Thymus (tissue), 11 donors: ENCODE measurements at regions not wholly inside any gene's neighbourhood (a gene's known extent, or its start where the extent isn't known, plus 50 kb on each side); places are given as distances from the start of the nearest gene placed in this dataset.
"Not testable (repeated sequence)": the region's sequence is repeated elsewhere in the genome, so short reads cannot be mapped to it uniquely, and the experiment has no call there.

Source experiments
- DNase-seq, 9 donors: peaks; one replicate each; pipeline ENCODE4 v3.0.0-alpha.2; 2013; ENCODE audit warnings: low spot score in 9 of 9, low read depth in 6 of 9, missing footprints in 1 of 9
- H3K27ac ChIP-seq, 2 donors: one replicate each; pipeline ENCODE4 v1.5.1; 2013; ENCODE audit warnings: control low read depth in 1 of 2, low read depth in 1 of 2, low read length in 1 of 2, mild to moderate bottlenecking in 1 of 2, moderate library complexity in 1 of 2
- H3K27me3 ChIP-seq, 2 donors: one replicate each; pipeline ENCODE4 v1.5.1; 2013; ENCODE audit warnings: low read length in 1 of 2; ENCODE audit not compliant: control insufficient read depth in 2 of 2, insufficient read depth in 1 of 2
- H3K36me3 ChIP-seq, 2 donors: one replicate each; pipeline ENCODE4 v1.5.1; 2013; ENCODE audit warnings: low read length in 1 of 2, mild to moderate bottlenecking in 1 of 2, moderate library complexity in 1 of 2; ENCODE audit not compliant: control insufficient read depth in 2 of 2, insufficient read depth in 2 of 2
- H3K4me1 ChIP-seq, 2 donors: one replicate each; pipeline ENCODE4 v1.5.1; 2013; ENCODE audit warnings: low read length in 2 of 2; ENCODE audit not compliant: control insufficient read depth in 2 of 2, insufficient read depth in 2 of 2
- H3K4me3 ChIP-seq, 2 donors: one replicate each; pipeline ENCODE4 v1.5.1; 2013; ENCODE audit warnings: low read length in 2 of 2, control low read depth in 1 of 2, mild to moderate bottlenecking in 1 of 2
- H3K9me3 ChIP-seq, 2 donors: one replicate each; pipeline ENCODE4 v1.5.1; 2013; ENCODE audit warnings: low read length in 1 of 2, mild to moderate bottlenecking in 1 of 2; ENCODE audit not compliant: control insufficient read depth in 2 of 2, insufficient read depth in 1 of 2
- WGBS: extraction: QIAGEN DNeasy Blood & Tissue Kit; methylation state at CpG from one replicate; pipeline ENCODE4 v1.1.7; 2013; 5-methylcytosine and 5-hydroxymethylcytosine counted together
- donor health status: healthy.

- DNase-seq = no peak
- 71% methylated on average over 3 of the region's 3 CpGs for WGBS
- Histone ChIP-seq H3K9me3 (no peaks in the 10 kb centered on the region), H3K27me3 (no peaks in the 10 kb centered on the region), H3K36me3 (no peaks in the 10 kb centered on the region), H3K27ac (no peak overlapping the region), H3K4me1 (no peaks in the 10 kb centered on the region), H3K4me3 (no peak overlapping the region)
These were observed 195.7 kb downstream of the FCRL5 start for GRCh38 chr1:157356601-157357000.

- Histone ChIP-seq H3K4me3 (no peak overlapping the region), H3K9me3 (no peaks in the 10 kb centered on the region), H3K4me1 (no peaks in the 10 kb centered on the region), H3K36me3 (no peaks in the 10 kb centered on the region), H3K27ac (no peak overlapping the region), H3K27me3 (no peaks in the 10 kb centered on the region)
- WGBS = 90% methylated on average over 2 of the region's 2 CpGs
- no peak for DNase-seq
These were observed 198.8 kb downstream of the FCRL5 start for GRCh38 chr1:157353546-157353945.

GRCh38 chr1:157352817-157353408, 199.4 kb downstream of the FCRL5 start:
- H3K36me3 ChIP-seq = no peaks in the 10 kb centered on the region
- H3K4me1 ChIP-seq = no peaks in the 10 kb centered on the region
- 95% methylated on average over 1 of the region's 1 CpG for WGBS
- H3K27me3 ChIP-seq = no peaks in the 10 kb centered on the region
- no peak overlapping the region for H3K27ac ChIP-seq
- H3K9me3 ChIP-seq = no peaks in the 10 kb centered on the region
- H3K4me3 ChIP-seq = no peak overlapping the region
- no peak for DNase-seq

- 94% methylated on average over 3 of the region's 3 CpGs for WGBS
- Histone ChIP-seq H3K27me3 (no peaks in the 10 kb centered on the region), H3K36me3 (no peaks in the 10 kb centered on the region), H3K27ac (no peak overlapping the region), H3K4me1 (no peaks in the 10 kb centered on the region), H3K4me3 (no peak overlapping the region), H3K9me3 (no peaks in the 10 kb centered on the region)
- DNase-seq = no peak
These were observed 200.1 kb downstream of the FCRL5 start for GRCh38 chr1:157352216-157352615.

- not testable (repeated sequence) for H3K4me1 ChIP-seq, H3K4me3 ChIP-seq, H3K36me3 ChIP-seq, H3K27me3 ChIP-seq, DNase-seq, H3K27ac ChIP-seq, H3K9me3 ChIP-seq
- 93% methylated on average over 2 of the region's 2 CpGs for WGBS
These were observed 200.5 kb downstream of the FCRL5 start for GRCh38 chr1:157351800-157352199.

GRCh38 chr1:157348538-157349480, 203.5 kb downstream of the FCRL5 start:
- WGBS = 84% methylated on average over 4 of the region's 4 CpGs
- Histone ChIP-seq H3K9me3 (no peaks in the 10 kb centered on the region), H3K27me3 (no peaks in the 10 kb centered on the region), H3K36me3 (no peaks in the 10 kb centered on the region), H3K4me3 (no peak overlapping the region), H3K27ac (no peak overlapping the region), H3K4me1 (no peaks in the 10 kb centered on the region)
- no peak for DNase-seq

- no peaks in the 10 kb centered on the region for H3K36me3 ChIP-seq
- H3K4me3 ChIP-seq = no peak overlapping the region
- no peak for DNase-seq
- no peaks in the 10 kb centered on the region for H3K9me3 ChIP-seq
- WGBS = 93% methylated on average over 1 of the region's 1 CpG
- no peak overlapping the region for H3K27ac ChIP-seq
- H3K4me1 ChIP-seq = no peaks in the 10 kb centered on the region
- H3K27me3 ChIP-seq = no peaks in the 10 kb centered on the region
These were observed 204.8 kb downstream of the FCRL5 start for GRCh38 chr1:157347506-157347905.

GRCh38 chr1:157337785-157338184, 199.6 kb upstream of the ETV3 start:
- not testable (repeated sequence) for H3K36me3 ChIP-seq, H3K27me3 ChIP-seq, H3K9me3 ChIP-seq, H3K4me3 ChIP-seq, DNase-seq, H3K27ac ChIP-seq, H3K4me1 ChIP-seq
- 84% methylated on average over 1 of the region's 1 CpG for WGBS

DNA sequence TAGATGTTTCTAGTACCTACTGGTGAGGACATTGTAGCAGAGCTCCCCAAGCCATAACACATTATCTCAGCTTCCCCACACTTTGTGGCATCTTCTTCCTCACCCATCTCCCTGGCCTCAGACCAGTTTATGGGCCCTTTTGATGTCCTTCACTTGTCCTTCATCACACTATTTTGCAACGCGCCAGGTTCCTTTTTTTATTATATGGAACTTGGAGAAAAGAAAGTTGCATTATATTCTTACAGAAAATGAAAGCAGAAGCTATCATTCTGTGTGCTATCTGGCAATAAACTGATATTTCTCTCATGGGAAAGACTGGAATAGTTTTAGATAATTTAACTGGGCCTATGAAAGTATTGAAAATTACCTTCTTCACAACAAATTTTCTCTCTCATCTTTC, 196.9 kb upstream of the ETV3 start:
- no peaks in the 10 kb centered on the region for H3K9me3 ChIP-seq
- no peak for DNase-seq
- 65% methylated on average over 2 of the region's 2 CpGs for WGBS
- no peaks in the 10 kb centered on the region for H3K36me3 ChIP-seq
- H3K4me3 ChIP-seq = no peak overlapping the region
- H3K27ac ChIP-seq = no peak overlapping the region
- H3K4me1 ChIP-seq = no peaks in the 10 kb centered on the region
- no peaks in the 10 kb centered on the region for H3K27me3 ChIP-seq
